GM19455 (cell line): ENCODE measurements at regions not wholly inside any gene's neighbourhood (a gene's known extent, or its start where the extent isn't known, plus 50 kb on each side); places are given as distances from the start of the nearest gene placed in this dataset.
"Not testable (repeated sequence)": the region's sequence is repeated elsewhere in the genome, so short reads cannot be mapped to it uniquely, and the experiment has no call there.

Source experiments
- ATAC-seq: cut with Tn5 transposase; IDR thresholded peaks from one replicate; pipeline ENCODE4 v1.9.1; 2021; ENCODE audit not compliant: unreplicated experiment

- ATAC-seq = no peak
Measured at GRCh38 chr9:79477241-79477840, 94.4 kb upstream of the TLE4 start.

GRCh38 chr9:79477955-79478771, 93.6 kb upstream of the TLE4 start:
- peak; percentile 69 for ATAC-seq

- ATAC-seq = no peak
Measured at GRCh38 chr9:79480639-79481038, 91.1 kb upstream of the TLE4 start.

- ATAC-seq = no peak
Measured at GRCh38 chr9:79481846-79482477, 89.8 kb upstream of the TLE4 start.

GRCh38 chr9:79485258-79485657, 86.5 kb upstream of the TLE4 start:
- no peak for ATAC-seq

- ATAC-seq = no peak
Measured at GRCh38 chr9:79489261-79490000, 82.3 kb upstream of the TLE4 start.

GRCh38 chr9:79490657-79491248, 81.0 kb upstream of the TLE4 start:
- ATAC-seq = no peak

- no peak for ATAC-seq
Measured at GRCh38 chr9:79492092-79493009, 79.4 kb upstream of the TLE4 start.

- ATAC-seq = not testable (repeated sequence)
Measured at GRCh38 chr9:79500196-79500864, 71.4 kb upstream of the TLE4 start.

GRCh38 chr9:79501546-79501945, 70.2 kb upstream of the TLE4 start:
- no peak for ATAC-seq

GRCh38 chr9:79507801-79508200, 64.0 kb upstream of the TLE4 start:
- no peak for ATAC-seq

- no peak for ATAC-seq
Measured at GRCh38 chr9:79512251-79512650, 59.5 kb upstream of the TLE4 start.
